ENCODE measurements at regions not wholly inside any gene's neighbourhood (a gene's known extent, or its start where the extent isn't known, plus 50 kb on each side); places are given as distances from the start of the nearest gene placed in this dataset.
"Not testable (repeated sequence)": the region's sequence is repeated elsewhere in the genome, so short reads cannot be mapped to it uniquely, and the experiment has no call there.

DNA sequence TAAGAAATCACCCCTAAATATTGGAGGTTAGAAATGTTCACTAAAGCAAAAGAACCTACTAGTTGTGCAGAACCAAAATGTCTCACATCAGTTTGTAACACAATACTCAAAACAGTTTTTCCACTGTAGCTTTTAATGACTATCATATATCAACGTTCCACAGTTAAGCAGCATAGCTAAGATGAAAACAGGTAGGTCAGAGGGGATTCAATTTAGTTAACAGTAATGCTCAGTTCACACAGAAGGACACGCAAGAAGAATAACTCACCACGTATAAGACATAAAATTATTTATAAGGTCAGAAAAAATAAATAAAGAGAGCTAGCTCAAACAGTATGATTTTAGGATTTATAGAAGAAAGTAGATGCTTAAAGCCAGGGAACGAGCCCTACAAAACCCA, 118.9 kb upstream of the CCDC150 start:
- H3K27me3 Mint-ChIP-seq (ENCODE audit: low read depth in 3 of 3), result peaks cover 0 to 4% (median 4%) of the 10 kb centered on the region in 3 donors
- no peak overlapping the region for H3K4me3 Mint-ChIP-seq
- H3K27ac ChIP-seq (ENCODE audit: low read depth in 1 of 2, low read length in 2 of 2), result no peak overlapping the region
- no peak overlapping the region for H3K4me3 ChIP-seq (replicated peaks in 1 of 3; ENCODE audit: low read depth in 2 of 3, low read length in 3 of 3)
- H2AFZ ChIP-seq (ENCODE audit: insufficient read depth, low read depth, low read length, poor library complexity, severe bottlenecking), result no peak overlapping the region
- H3K9me3 Mint-ChIP-seq, result no peaks in the 10 kb centered on the region
- H3K79me2 ChIP-seq (ENCODE audit: insufficient read depth, low read length), result no peaks in the 10 kb centered on the region
- no peaks in the 10 kb centered on the region for H3K36me3 ChIP-seq (replicated peaks in 1 of 2; ENCODE audit: control insufficient read depth in 1 of 2, insufficient read depth in 2 of 2, low read length in 2 of 2)
- no peaks in the 10 kb centered on the region for H4K20me1 ChIP-seq (ENCODE audit: insufficient read depth, low read length)
- TF ChIP-seq, protein P1, sequence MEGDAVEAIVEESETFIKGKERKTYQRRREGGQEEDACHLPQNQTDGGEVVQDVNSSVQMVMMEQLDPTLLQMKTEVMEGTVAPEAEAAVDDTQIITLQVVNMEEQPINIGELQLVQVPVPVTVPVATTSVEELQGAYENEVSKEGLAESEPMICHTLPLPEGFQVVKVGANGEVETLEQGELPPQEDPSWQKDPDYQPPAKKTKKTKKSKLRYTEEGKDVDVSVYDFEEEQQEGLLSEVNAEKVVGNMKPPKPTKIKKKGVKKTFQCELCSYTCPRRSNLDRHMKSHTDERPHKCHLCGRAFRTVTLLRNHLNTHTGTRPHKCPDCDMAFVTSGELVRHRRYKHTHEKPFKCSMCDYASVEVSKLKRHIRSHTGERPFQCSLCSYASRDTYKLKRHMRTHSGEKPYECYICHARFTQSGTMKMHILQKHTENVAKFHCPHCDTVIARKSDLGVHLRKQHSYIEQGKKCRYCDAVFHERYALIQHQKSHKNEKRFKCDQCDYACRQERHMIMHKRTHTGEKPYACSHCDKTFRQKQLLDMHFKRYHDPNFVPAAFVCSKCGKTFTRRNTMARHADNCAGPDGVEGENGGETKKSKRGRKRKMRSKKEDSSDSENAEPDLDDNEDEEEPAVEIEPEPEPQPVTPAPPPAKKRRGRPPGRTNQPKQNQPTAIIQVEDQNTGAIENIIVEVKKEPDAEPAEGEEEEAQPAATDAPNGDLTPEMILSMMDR (IDR thresholded peaks at IDR 0.05), result no peak
- H3K36me3 Mint-ChIP-seq, result no peaks in the 10 kb centered on the region
- no peak for DNase-seq
- no peak overlapping the region for H3K27ac Mint-ChIP-seq
- H3K9me3 ChIP-seq (replicated peaks in 1 of 2; ENCODE audit: control insufficient read depth in 1 of 2, insufficient read depth in 1 of 2, low read length in 2 of 2), result no peaks in the 10 kb centered on the region
- no peak overlapping the region for H3K9ac ChIP-seq (ENCODE audit: insufficient read depth, low read length, poor library complexity, severe bottlenecking)
- H3K4me1 Mint-ChIP-seq, result no peaks in the 10 kb centered on the region
- H3K27me3 ChIP-seq (ENCODE audit: control insufficient read depth in 2 of 2, insufficient read depth in 2 of 2, low read length in 2 of 2), result no peaks in the 10 kb centered on the region
- intact Hi-C loops (cut with micrococcal nuclease), result no loop called here
- H3K4me2 ChIP-seq (replicated peaks; ENCODE audit: extremely low read depth, low read length, poor library complexity, severe bottlenecking), result no peak overlapping the region
- no CpG with 5 or more reads among the region's 4 CpGs for WGBS (ENCODE audit: insufficient coverage)
- no peaks in the 10 kb centered on the region for H3K4me1 ChIP-seq (ENCODE audit: control insufficient read depth in 1 of 2, insufficient read depth in 2 of 2, low read length in 2 of 2)

- H3K4me3 ChIP-seq (replicated peaks in 1 of 3; ENCODE audit: low read depth in 2 of 3, low read length in 3 of 3); H2AFZ ChIP-seq (ENCODE audit: insufficient read depth, low read depth, low read length, poor library complexity, severe bottlenecking); H3K4me2 ChIP-seq (replicated peaks; ENCODE audit: extremely low read depth, low read length, poor library complexity, severe bottlenecking); H3K27me3 Mint-ChIP-seq (ENCODE audit: low read depth in 3 of 3); H3K9me3 ChIP-seq (replicated peaks in 1 of 2; ENCODE audit: control insufficient read depth in 1 of 2, insufficient read depth in 1 of 2, low read length in 2 of 2); H3K27me3 ChIP-seq (ENCODE audit: control insufficient read depth in 2 of 2, insufficient read depth in 2 of 2, low read length in 2 of 2); H3K9me3 Mint-ChIP-seq; H3K4me1 Mint-ChIP-seq; DNase-seq; H3K79me2 ChIP-seq (ENCODE audit: insufficient read depth, low read length); H3K9ac ChIP-seq (ENCODE audit: insufficient read depth, low read length, poor library complexity, severe bottlenecking); H3K36me3 ChIP-seq (replicated peaks in 1 of 2; ENCODE audit: control insufficient read depth in 1 of 2, insufficient read depth in 2 of 2, low read length in 2 of 2); H3K27ac Mint-ChIP-seq; H3K36me3 Mint-ChIP-seq; H3K4me1 ChIP-seq (ENCODE audit: control insufficient read depth in 1 of 2, insufficient read depth in 2 of 2, low read length in 2 of 2); intact Hi-C loops (cut with micrococcal nuclease); H4K20me1 ChIP-seq (ENCODE audit: insufficient read depth, low read length); H3K27ac ChIP-seq (ENCODE audit: low read depth in 1 of 2, low read length in 2 of 2); H3K4me3 Mint-ChIP-seq: not testable (repeated sequence)
- WGBS (ENCODE audit: insufficient coverage), result 89% methylated on average over 6 of the region's 28 CpGs
Measured at GRCh38 chr2:196526981-196527725, 112.4 kb upstream of the CCDC150 start.

Data from CD14-positive monocyte (primary cell).